ENCODE measurements at regions not wholly inside any gene's neighbourhood (a gene's known extent, or its start where the extent isn't known, plus 50 kb on each side); places are given as distances from the start of the nearest gene placed in this dataset.
"Not testable (repeated sequence)": the region's sequence is repeated elsewhere in the genome, so short reads cannot be mapped to it uniquely, and the experiment has no call there.

DNA sequence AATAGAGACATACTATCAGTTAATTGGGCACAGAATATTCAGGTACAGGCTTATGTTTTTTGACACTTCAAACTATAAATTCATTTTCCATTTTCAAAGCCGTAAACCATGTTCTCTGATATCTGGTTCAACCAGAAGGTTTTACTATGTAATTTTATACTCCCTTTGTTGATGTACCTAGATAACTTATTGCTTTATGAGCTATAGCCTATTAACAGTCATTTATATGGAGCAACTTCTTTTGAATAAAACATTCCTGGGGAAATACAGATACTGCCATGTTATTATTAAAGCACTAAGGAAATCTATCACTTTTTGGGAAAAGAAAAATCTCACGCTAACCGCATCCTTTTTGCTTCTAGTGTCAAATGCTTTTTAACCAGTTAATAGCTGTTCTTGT, 505.6 kb downstream of the PYDC2 start:
- no peak for DNase-seq

DNA sequence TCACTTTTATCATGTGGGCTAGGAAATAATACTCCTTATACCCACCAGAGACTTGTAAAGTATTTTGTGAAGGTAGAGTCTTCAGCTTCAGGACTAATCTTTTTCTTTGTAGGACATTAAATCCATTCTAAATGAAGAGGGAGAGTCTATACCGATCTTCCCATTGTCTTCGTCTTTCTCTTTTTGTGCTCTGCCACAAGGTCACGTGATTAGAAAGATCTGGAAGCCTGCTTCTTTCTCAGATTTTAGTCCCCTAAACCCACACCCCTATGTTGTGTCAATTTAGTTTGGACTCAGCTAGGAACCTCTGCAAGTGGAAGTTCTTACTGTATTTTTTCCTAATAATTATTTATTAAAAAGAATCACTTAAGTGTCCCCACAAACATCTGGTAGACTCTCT, 507.3 kb downstream of the PYDC2 start:
- DNase-seq = no peak

DNA sequence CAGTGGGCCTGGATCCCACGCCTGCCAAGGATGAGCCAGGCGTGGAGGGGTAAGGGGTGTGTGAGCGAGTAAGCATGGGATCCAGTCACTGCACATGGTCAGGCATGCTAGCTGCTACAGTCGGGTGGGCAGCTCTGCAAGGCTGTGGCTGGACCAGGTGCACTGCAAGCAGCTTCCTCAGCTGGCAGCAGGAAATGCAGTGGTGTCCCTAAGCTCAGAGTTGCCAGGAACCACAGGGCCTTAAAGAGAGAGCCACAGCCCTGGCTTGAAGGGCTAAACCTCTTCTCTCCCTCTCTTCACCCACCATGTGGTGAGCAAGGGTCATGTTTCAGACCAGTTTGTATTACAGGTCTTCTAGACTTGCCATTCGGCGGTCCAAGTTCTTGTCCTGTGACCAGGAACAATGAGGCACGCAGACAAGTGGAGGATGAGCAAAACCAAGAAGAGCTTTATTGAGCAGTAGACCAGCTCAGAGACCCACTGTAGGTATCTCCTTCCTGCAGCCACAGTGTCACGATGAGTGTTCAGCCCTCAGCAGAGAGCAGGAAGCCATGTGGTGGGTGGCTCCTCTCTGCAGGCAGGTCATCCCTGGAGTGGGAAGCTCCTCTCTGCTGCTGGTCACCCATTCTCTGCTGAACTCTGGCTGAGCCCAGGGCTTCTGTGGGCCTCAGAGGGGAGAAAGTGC, 511.9 kb downstream of the PYDC2 start:
- no peak for DNase-seq

DNA sequence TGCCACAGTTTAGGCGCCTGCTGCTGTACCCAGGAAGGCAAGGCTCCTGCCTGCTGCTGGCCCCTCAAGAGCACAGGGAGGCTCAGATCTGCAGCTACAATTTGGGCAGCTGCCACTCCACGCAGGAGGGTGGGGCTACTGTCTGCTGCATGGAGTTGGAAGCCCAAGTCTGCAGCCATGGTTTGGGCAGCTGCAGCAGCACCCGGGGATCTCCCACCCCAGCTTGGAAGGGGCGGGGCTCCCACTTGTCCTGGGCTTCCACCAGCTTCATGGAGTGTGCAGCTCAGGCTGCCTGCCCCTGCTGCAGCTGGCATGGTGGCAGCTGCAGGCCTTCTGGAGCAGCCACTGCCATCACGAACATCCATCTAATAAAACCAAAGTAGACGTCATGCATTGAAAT, 512.9 kb downstream of the PYDC2 start:
- DNase-seq = no peak

DNA sequence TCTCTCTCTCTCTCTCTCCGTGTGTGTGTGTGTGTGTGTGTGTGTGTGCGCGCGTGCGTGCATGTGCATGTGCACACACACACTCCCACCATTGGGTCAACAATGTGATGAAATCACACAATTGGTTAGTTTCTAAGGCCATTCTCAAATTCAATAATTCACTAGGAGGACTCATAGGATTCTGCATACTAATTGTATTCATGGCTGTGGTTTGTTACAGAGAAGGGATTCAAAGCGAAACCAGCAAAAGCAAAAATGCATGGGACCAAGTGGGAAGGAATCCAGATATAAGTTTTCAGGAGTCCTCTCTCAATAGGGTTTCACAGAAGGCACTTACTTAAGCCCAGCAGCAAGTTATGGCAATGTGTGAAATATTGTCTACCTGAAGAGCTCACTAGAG, 515.0 kb downstream of the PYDC2 start:
- no peak for DNase-seq

DNA sequence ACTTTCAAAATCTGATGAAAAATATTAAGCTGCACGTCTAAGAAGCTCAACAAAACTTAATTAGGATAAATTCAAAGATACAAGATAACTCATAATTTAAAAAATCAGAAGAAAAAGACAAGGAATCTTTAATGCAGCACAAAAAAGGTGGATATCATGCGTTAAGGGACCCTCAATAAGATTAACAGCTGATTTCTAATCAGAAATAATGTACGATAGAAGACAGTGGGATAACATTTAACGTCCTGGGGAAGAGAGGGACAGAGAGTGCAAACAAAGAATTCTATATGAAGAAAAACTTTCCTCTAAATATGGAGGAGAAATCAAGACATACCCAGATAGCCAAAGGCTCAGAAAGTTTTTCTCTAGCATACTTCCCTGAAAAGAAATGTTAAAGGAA, 519.5 kb downstream of the PYDC2 start:
- DNase-seq = no peak

DNA sequence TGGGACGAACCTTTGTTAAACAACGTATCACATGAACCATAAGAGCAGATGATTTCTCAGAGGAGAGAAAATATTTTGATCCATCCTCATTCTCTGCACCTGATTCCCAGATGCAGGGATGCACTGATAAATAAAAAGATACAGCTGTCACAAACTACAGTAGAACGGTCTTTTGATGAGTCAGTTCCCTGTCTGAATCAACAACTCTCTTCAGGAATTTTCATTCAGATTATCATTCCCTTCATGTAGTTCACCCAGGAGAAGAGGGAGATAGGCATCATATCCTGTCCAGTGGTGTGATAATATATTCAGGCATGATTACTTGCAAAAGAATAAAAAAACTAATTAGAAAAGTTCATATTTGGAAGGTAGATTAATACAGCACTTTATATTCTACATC, 521.5 kb downstream of the PYDC2 start:
- no peak for DNase-seq

DNA sequence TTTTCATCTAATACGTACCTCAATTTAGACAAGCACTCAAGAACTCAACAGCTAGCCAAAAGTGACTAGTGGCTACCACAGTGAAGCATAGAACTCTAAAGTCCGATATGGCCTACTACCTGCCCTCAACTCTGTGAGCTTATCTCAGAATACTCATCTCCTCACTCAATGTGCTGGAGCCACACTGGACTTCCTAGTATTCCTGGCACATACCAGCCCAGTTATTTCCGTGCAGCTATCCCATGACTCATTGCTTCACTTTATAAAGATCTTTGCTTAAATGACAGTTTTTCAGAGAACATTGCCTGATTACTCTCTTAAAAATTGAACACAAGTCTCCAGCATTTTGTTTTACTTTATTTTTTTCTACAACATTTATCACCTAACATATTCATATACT, 524.7 kb downstream of the PYDC2 start:
- no peak for DNase-seq

DNA sequence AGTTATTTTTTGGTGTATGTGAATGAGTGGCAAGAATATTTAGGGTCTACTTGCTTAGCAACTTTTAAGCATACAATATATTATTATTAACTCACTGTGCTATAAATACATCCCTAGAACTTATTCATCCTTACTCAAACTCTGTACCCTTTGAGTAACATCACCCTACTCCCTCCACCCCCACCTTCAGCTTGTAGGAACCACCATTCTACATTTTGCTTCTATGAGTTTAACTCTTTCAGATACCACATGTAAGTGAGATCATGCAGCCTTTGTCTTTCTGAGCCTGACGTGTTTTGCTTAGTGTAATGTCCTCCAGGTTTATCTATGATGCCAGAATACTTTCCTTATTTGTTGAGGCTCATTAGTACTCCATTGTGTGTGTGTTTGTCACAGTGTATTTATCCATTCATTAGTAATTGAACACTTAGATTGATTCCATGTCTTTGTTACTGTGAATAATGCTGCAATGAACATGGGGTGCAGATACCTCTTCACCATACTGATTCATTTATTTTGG, 526.9 kb downstream of the PYDC2 start:
- DNase-seq = no peak

DNA sequence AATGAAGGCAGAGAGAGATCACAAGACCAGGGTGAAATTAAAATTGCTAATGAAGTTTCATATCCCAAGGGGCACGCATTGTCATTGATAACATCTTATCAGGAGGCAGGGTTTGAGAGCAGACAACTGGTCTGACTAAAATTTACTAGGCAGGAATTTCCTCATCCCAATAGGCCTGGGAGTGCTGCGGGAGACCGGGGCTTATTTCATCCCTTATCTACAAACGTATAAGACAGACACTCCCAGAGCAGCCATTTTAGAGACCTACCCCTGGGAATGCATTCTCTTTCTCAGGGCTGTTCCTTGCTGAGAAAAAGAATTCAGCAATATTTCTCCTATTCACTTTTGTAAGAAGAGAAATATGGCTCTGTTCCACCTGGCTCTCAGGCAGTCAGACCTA, 533.0 kb downstream of the PYDC2 start:
- not testable (repeated sequence) for DNase-seq

DNA sequence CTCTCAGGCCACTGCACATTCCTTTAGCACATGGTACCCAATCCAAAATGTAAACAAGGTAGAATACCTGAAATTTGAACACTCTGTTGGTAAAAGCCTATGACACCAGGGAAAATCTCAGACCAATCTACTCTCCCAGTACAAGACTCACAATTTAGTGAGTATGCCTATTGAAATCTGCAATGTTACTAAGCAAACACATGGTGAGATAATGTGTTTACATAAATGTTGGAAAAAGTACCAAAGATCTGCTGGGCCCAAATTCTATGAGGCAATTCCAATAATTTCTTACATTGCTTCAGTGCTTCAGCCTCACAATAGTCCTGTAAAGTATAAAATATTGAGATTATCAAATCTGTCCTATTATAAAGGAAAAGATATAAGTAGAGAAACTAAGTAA, 536.1 kb downstream of the PYDC2 start:
- DNase-seq = no peak

DNA sequence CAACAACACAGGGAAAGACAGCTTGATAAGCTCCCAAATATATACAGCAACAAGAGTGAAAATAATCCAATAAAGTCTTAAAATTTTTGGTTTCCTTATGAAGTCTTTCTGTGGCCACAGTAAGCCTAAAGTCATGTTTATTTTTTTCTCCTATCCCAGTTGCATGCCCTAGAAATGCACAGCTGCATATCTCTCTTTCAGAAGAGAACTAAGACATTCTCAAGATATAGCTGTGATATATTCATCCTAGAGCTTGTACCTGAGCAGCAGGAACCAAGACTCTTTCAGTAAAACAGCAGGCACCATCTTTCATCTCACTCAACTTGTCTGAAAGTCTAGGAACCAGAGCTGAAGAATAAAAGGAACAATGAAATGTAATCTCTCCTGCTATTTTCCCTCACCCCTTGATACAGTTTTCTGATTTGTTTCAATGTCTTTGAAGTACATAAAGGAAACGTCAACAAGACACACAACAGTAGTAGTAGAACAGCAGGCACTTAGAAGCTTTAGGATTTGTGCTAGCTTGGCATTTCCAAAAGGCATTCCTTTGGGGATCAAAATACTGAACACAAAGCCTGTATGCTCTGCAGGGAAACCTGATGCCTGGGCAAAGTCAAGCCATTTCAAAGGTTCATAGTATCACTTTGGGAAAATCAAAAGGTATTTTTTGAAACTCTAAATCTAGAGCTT, 536.8 kb downstream of the PYDC2 start:
- DNase-seq = no peak

DNA sequence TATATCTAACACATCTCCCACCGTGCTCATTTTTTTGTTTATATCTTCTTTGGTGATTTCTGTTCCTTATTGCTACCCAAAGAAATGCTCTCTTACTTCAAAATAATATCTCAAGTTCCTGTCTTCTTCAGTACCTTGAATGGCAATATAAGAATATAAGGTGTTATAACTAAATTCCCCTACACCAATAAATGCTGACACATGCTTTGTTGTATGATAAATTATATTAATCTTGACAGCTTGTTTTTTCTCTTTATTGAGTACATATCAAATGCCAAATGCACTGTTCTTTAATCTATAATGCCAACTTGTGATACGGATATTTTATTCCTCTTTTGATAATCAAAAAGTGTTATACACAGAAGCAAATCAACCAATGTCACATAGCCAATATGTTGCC, 540.3 kb downstream of the PYDC2 start:
- DNase-seq = no peak

DNA sequence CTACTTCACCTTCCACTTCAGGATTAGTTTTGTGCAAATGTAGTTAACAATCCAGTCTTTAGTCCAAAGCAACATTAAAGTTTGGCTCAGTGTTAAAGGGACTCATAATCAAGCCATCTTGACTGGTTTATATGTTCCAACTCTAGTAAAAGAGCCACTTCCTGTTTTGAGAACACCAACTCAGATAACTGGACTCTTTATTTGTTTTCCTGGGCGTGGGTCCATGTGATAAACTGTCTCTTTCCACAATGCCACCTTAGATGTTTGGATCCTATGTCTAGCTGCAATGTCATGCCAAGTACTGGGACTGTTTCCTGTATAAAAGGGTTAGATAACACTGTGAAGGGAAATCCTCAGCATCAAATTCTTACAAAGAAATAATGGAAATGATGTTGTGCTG, 545.0 kb downstream of the PYDC2 start:
- no peak for DNase-seq

DNA sequence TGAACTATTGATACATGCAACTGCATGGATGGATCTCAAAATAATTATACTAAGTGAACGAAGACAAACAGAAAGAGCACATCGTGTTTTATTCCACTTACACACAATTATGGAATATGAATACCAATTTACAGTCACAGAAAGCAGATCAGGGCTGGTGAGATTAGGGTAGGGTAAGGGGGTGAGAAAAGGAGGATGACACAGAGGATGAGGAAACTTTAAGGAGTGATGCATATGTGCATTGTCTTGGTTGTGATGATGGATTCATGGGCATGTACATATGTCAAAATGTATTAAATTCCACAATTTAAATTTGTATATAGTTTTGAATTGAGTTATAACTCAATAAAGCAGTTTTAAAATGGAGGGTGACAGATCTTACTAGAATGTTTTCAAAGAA, 548.9 kb downstream of the PYDC2 start:
- DNase-seq = no peak

DNA sequence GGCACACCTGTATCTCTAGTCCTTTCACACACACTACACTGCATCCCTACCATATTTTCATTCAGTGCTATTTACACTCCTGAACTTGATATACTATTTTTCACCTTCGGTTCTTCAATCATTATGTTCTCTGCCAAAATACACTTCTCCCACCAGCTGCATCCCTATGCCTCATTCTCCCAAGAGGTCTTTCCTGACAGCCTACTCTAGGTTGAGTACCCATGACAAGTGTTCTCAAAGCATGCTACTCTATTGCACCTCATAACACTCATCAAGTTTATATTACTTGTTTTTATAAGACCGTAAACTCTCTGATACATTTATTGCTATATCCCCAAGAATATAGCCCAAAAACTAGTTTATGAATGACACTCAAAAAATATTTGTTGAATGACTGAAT, 549.5 kb downstream of the PYDC2 start:
- no peak for DNase-seq

DNA sequence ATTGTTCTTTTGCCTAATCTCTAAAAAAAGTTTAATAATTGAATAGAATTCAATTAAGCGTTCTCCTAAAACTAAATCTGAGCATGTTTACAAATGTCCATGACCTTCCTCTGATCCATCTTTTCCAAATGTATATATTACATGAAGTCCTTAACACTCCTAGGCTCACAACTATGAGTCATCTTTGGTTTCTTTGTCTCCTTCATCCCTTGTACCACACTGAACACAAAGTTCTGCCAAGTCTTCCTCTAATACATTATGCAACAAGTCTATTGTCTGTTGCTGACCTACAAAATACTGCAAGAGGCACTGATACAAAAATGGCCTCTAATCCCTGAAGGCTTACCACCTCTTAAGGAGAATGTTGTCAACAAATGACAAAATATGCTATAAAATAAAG, 550.2 kb downstream of the PYDC2 start:
- DNase-seq = no peak

DNA sequence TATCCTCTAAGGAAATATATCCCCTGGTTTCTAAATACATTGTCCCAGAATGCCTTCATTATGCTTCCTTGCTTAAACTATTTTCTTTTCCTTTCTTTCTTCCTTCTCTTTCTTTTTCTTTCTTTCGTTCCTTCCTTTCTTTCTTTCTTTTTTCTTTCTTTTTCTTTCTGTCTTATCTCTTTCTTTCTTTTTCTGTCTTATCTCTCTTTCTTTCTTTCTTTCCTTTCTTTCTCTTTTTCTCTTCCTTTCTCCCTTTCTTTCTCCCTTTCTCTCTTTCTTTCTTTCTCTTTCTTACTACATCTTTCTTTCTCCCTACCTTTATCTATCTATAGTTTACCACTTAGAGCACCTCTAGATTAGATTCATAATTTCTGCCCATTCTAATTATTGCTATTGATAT, 552.1 kb downstream of the PYDC2 start:
- no peak for DNase-seq

DNA sequence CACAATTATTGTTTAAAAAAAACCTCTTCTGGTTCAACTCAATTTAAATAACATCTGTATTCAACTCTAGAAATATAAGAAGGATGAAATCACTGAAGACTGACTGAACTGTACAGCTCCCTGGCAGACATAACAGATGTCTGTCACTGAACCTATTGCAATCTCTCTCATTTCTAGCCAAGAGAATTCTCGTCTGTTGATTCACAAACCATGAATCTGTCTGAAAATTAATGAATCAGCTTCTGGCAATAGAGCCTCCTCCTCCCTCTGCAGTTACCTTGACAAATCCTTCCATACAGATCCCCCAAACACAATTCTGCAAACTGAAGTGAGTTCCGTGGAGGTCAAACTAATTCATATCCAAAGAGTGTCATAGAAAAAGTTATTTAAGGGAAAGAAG, 561.4 kb downstream of the PYDC2 start:
- DNase-seq = no peak

DNA sequence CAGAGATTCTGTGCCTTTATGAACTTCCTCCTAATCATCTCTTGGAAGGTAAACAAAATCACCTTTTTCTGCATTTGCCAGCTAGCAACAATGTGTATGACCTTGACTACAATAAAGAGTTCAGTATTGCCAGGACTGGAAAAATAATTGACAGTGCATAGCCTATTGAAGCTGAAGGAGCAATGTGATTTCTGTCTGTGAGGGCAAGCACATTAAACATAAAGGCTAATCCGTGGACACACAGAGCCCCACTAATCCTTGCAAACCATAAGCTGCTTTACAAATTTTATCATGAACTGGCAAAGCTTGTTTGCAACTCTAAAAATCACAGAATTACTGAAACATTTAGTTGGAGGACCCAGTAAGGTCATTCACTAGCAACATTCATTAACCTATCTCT, 563.8 kb downstream of the PYDC2 start:
- DNase-seq = no peak

DNA sequence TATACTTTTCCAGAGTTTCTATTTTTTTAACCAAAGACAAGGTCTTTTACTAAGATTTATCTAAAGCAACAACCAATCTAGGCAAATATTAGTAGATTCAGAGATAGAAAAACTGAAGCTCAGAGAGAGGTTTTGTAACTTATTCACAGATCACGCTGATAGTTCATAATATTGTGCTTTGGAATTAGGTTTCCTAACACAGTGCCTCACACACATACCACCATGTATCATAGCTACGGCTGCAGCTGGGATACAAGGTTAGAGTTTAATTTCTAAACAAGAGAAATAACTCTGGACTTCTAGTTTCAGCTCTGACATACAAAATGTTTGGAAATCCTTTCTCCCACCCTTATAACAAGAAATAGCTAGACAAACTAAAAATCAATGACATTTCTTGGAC, 565.7 kb downstream of the PYDC2 start:
- DNase-seq = no peak

DNA sequence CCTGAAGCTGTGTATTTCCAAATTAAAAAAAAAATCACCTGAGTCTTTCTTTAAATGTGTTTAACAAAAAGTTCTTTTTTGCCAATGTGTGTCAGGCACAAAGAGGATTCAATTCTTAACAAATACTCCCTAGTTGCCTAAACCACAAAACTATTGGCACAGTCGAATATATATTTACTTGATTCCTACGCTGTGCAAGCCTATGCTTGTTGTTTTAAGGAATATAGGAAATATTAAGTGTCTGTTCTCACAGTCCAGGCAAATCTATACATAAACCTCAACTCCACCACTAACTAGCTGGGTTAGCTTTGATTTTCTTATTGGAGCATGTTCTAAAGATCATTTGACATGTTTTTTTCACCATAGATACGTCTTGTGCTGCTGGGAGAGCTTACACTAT, 571.0 kb downstream of the PYDC2 start:
- no peak for DNase-seq

DNA sequence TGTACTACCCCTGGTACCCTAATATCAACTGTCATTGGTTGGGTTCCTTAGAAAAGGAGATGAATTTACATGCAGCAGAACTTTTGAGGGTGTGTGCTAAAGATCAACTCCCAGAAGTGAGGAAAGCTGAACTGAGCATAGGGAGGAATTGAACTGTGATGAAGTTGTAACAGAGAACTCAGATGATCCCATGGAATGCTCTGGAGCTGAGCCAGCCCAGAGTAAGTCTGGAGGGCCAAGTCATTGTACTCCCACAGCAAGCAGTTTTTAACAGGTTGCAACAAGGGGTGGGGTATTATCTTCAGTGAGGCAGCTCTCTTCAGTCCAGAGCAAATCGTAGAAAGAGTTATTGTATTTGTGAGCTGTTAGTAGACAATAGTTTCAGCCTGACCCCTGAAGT, 572.3 kb downstream of the PYDC2 start:
- no peak for DNase-seq

DNA sequence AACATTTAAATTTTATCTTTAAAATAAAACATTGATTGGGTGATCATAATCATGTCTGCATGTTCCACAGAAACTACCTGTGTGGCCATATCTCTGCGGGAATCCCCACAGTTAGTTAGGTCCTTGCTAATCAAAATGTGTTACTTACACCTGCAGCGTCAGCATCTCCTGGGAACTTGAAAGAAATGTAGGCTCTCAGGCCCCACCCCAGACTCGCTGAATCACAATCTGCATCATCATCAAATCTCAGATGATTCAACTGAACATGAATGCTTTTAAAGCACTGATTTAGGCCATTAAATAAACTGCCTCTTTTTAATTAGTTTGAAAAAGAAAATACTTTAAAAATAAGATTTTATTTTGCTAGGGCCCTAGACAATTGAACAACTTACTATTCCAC, 577.8 kb downstream of the PYDC2 start:
- no peak for DNase-seq
